IMR-90 (cell line): ENCODE measurements at regions not wholly inside any gene's neighbourhood (a gene's known extent, or its start where the extent isn't known, plus 50 kb on each side); places are given as distances from the start of the nearest gene placed in this dataset.

Source experiments
- ATAC-seq: fragments of 200-7000 bp; cut with Tn5 transposase; 2 replicates; pipeline ENCODE4 v1.9.1; 2020; ENCODE audit warnings: low read depth, mild to moderate bottlenecking, moderate library complexity
- BruUV-seq: library from RNA; stranded (reverse); fragments of 400-500 nt; replicated peaks from 2 replicates; lab custom pipeline; 2021; lab: Mats Ljungman, UMichigan
- CTCF ChIA-PET: fragments of 300-600 bp; formaldehyde crosslinking; extraction: SDS; loops from one replicate; lab custom pipeline; 2021; ENCODE audit warnings: antibody characterized with exemption; lab: Yijun Ruan, JAX
- POLR2A ChIA-PET: fragments of 300-600 bp; sonication (Branson Sonifier 250); formaldehyde crosslinking; loops from one replicate; lab custom pipeline; 2022; ENCODE audit warnings: antibody characterized with exemption; ENCODE audit not compliant: unreplicated experiment; lab: Charles Lee
- DNase-seq: peaks from one replicate; pipeline ENCODE4 v3.0.0; 2013
- H2AFZ ChIP-seq: replicated peaks from 2 replicates; pipeline ENCODE3; 2013; ENCODE audit warnings: low read length, mild to moderate bottlenecking; ENCODE audit not compliant: poor library complexity
- H2AK5ac ChIP-seq: 2 replicates; pipeline ENCODE4 v1.6.1; 2013; ENCODE audit warnings: low read depth, low read length, inconsistent platforms
- H2AK9ac ChIP-seq: replicated peaks from 2 replicates; pipeline ENCODE3; 2013; ENCODE audit warnings: mild to moderate bottlenecking, low read depth, low read length, moderate library complexity; ENCODE audit not compliant: poor library complexity
- H2BK120ac ChIP-seq: 2 replicates; pipeline ENCODE4 v1.6.1; 2013; ENCODE audit warnings: low read depth, low read length, inconsistent platforms
- H2BK15ac ChIP-seq: 3 replicates; pipeline ENCODE4 v1.6.1; 2013; ENCODE audit warnings: low read depth, low read length, inconsistent platforms
- H2BK20ac ChIP-seq: 2 replicates; pipeline ENCODE4 v1.6.1; 2013; ENCODE audit warnings: low read depth, mild to moderate bottlenecking, inconsistent platforms, low read length, moderate library complexity
- H2BK5ac ChIP-seq: 2 replicates; pipeline ENCODE4 v1.6.1; 2013; ENCODE audit warnings: mild to moderate bottlenecking, low read depth, low read length, inconsistent platforms; ENCODE audit not compliant: poor library complexity, severe bottlenecking
- H3K14ac ChIP-seq: replicated peaks from 2 replicates; pipeline ENCODE4 v1.6.1; 2013; ENCODE audit warnings: low read depth, low read length, inconsistent platforms
- H3K18ac ChIP-seq: 2 replicates; pipeline ENCODE4 v1.6.1; 2013; ENCODE audit warnings: low read depth, low read length, control low read depth
- H3K23ac ChIP-seq: 2 replicates; pipeline ENCODE4 v1.6.1; 2013; ENCODE audit warnings: low read depth, low read length, inconsistent platforms
- H3K27ac ChIP-seq: 2 replicates; pipeline ENCODE4 v1.5.1; 2013; ENCODE audit warnings: mild to moderate bottlenecking, control low read depth, low read length; ENCODE audit not compliant: insufficient read depth
- H3K27me3 ChIP-seq: 2 replicates; pipeline ENCODE4 v1.6.1; 2013; ENCODE audit warnings: low read length; ENCODE audit not compliant: control insufficient read depth, insufficient read depth
- H3K36me3 ChIP-seq: 2 replicates; pipeline ENCODE4 v1.6.1; 2013; ENCODE audit warnings: low read length, mixed read lengths; ENCODE audit not compliant: control insufficient read depth, insufficient read depth
- H3K4ac ChIP-seq: 2 replicates; pipeline ENCODE4 v1.6.1; 2013; ENCODE audit warnings: low read depth, low read length, inconsistent platforms
- H3K4me1 ChIP-seq: 2 replicates; pipeline ENCODE4 v1.6.1; 2013; ENCODE audit warnings: low read length, mixed read lengths; ENCODE audit not compliant: control insufficient read depth, insufficient read depth
- H3K4me2 ChIP-seq: 2 replicates; pipeline ENCODE4 v1.6.1; 2013; ENCODE audit warnings: low read depth, mild to moderate bottlenecking, control low read depth, low read length, moderate library complexity
- H3K4me3 ChIP-seq: 2 replicates; pipeline ENCODE4 v1.5.1; 2013; ENCODE audit warnings: low read depth, mild to moderate bottlenecking, control low read depth, low read length, moderate library complexity; ENCODE audit not compliant: insufficient read depth
- H3K56ac ChIP-seq: 2 replicates; pipeline ENCODE4 v1.6.1; 2013; ENCODE audit warnings: low read length, inconsistent platforms; ENCODE audit not compliant: insufficient read depth; ENCODE audit errors: extremely low read depth
- H3K79me1 ChIP-seq, 2 experiments: 2 replicates each; pipeline ENCODE4 v1.6.1; 2013; ENCODE audit warnings: low read length in 2 of 2, inconsistent platforms in 1 of 2, low read depth in 1 of 2
- H3K9ac ChIP-seq: 2 replicates; pipeline ENCODE4 v1.6.1; 2013; ENCODE audit warnings: low read depth, low read length, control low read depth
- H3K9me1 ChIP-seq: 2 replicates; pipeline ENCODE4 v1.6.1; 2013; ENCODE audit warnings: low read length, inconsistent platforms; ENCODE audit not compliant: insufficient read depth
- H3K9me3 ChIP-seq: 2 replicates; pipeline ENCODE4 v1.6.1; 2013; ENCODE audit warnings: low read length; ENCODE audit not compliant: control insufficient read depth, insufficient read depth
- H4K20me1 ChIP-seq: 2 replicates; pipeline ENCODE4 v1.6.1; 2013; ENCODE audit warnings: low read length, inconsistent platforms; ENCODE audit not compliant: insufficient read depth
- H4K5ac ChIP-seq: 2 replicates; pipeline ENCODE4 v1.6.1; 2013; ENCODE audit warnings: mild to moderate bottlenecking, low read depth, low read length, control low read depth
- H4K8ac ChIP-seq, 2 experiments: 2 replicates each; pipeline ENCODE4 v1.6.1; 2013; ENCODE audit warnings: low read depth in 2 of 2, low read length in 2 of 2, control low read depth in 1 of 2, inconsistent platforms in 1 of 2
- H4K91ac ChIP-seq: 2 replicates; pipeline ENCODE4 v1.6.1; 2013; ENCODE audit warnings: low read depth, low read length, inconsistent platforms; ENCODE audit not compliant: insufficient read depth
- CEBPB ChIP-seq: IDR thresholded peaks from 2 replicates; pipeline ENCODE4 v1.6.1; 2012; ENCODE audit warnings: low read depth, low read length, improper control_type of control experiment
- CTCF ChIP-seq: conservative IDR thresholded peaks from 2 replicates; pipeline ENCODE4 v1.5.1; 2012; ENCODE audit warnings: mild to moderate bottlenecking, low read depth, low read length, improper control_type of control experiment
- FOS ChIP-seq: fragments of 150-350 bp; IDR thresholded peaks from 2 replicates; pipeline ENCODE4 v1.6.1; 2016; ENCODE audit warnings: low read depth, low read length
- MXI1 ChIP-seq: IDR thresholded peaks from 2 replicates; pipeline ENCODE4 v1.6.1; 2012; ENCODE audit warnings: low read depth, mild to moderate bottlenecking, low read length, moderate library complexity, borderline replicate concordance
- NFE2L2 ChIP-seq: fragments of 150-350 bp; IDR thresholded peaks from 2 replicates; pipeline ENCODE4 v1.6.1; 2016; ENCODE audit warnings: low read depth, mild to moderate bottlenecking, low read length
- RAD21 ChIP-seq: IDR thresholded peaks from 2 replicates; pipeline ENCODE4 v1.6.1; 2012; ENCODE audit warnings: low read length, improper control_type of control experiment
- USF2 ChIP-seq: fragments of 150-350 bp; IDR thresholded peaks from 2 replicates; pipeline ENCODE4 v1.6.1; 2017; ENCODE audit warnings: mild to moderate bottlenecking, antibody characterized with exemption, low read length, low read depth
- WGBS, 2 experiments: methylation state at CpG; one replicate each; pipeline versions ENCODE4 v1.1.5 to v1.1.7; 2013; ENCODE audit warnings: missing lambda C conversion rate in 2 of 2; ENCODE audit not compliant: insufficient read length in 1 of 2; ENCODE audit errors: extremely low coverage in 2 of 2; 5-methylcytosine and 5-hydroxymethylcytosine counted together
- dilution Hi-C: fragments of 300-500 bp; cut with HindIII; formaldehyde crosslinking; loops from one replicate; pipeline ENCODE4 v1.14.3; 2018; ENCODE audit warnings: low sequenced_read_pairs; ENCODE audit not compliant: unreplicated experiment
- in situ Hi-C: fragments of 300-500 bp; cut with MboI; formaldehyde crosslinking; loops from 3 replicates; pipeline ENCODE4 v1.14.3; 2019; ENCODE audit warnings: low sequenced_read_pairs, inconsistent platforms, mixed read lengths
- intact Hi-C: fragments of 100-400 bp; cut with micrococcal nuclease; formaldehyde crosslinking; loops from 2 replicates; pipeline ENCODE4 v1.10.0; 2022

- WGBS, 2 experiments: no CpG with 5 or more reads among the region's 3 CpGs
- Histone ChIP-seq H3K4me3 (no peak overlapping the region), H3K9me3 (no peaks in the 10 kb centered on the region; the same call in 1 of the 2 replicates), H3K27ac (no peak overlapping the region), H3K9ac (no peak overlapping the region), H3K4ac (no peak overlapping the region), H3K18ac (no peak overlapping the region), H3K23ac (no peak overlapping the region), H4K91ac (no peak overlapping the region), H4K20me1 (no peaks in the 10 kb centered on the region), H3K4me1 (no peaks in the 10 kb centered on the region), H3K4me2 (no peak overlapping the region), H2BK5ac (peak overlapping the region; percentile 74), H3K9me1 (no peaks in the 10 kb centered on the region), H3K36me3 (no peaks in the 10 kb centered on the region), H2BK120ac (no peak overlapping the region), H3K14ac (no peak overlapping the region), H2AK5ac (no peak overlapping the region), H4K8ac (no peak overlapping the region), H4K5ac (no peak overlapping the region), H2BK15ac (no peak overlapping the region), H2AFZ (no peak overlapping the region), H2AK9ac (no peak overlapping the region), H3K79me1 (no peaks in the 10 kb centered on the region), H2BK20ac (no peak overlapping the region), H3K27me3 (no peaks in the 10 kb centered on the region), H3K56ac (no peak overlapping the region)
- TF ChIP-seq MXI1 (no peak), NFE2L2 (no peak), FOS (no peak), RAD21 (no peak), CTCF (no peak), USF2 (no peak), CEBPB (no peak)
- ChIA-PET CTCF (no interaction called here), POLR2A (no interaction called here)
- DNase-seq (no peak), ATAC-seq (no peak)
- dilution Hi-C loops: no loop called here
- in situ Hi-C loops: no loop called here
- no TSS peak for BruUV-seq
- intact Hi-C loops: loop anchor here (10.0 kb wide), 1 partner anchor 1252 kb away; no protein-coding TSS in a partner anchor
Observed at GRCh38 chr9:90162819-90163218, 479.8 kb downstream of the DIRAS2 start.
